HEK293 (cell line): ENCODE measurements at regions not wholly inside any gene's neighbourhood (a gene's known extent, or its start where the extent isn't known, plus 50 kb on each side); places are given as distances from the start of the nearest gene placed in this dataset.

ENCODE experiments used
- CTCF ChIA-PET: fragments of 350-600 bp; formaldehyde crosslinking; extraction: SDS; loops from one replicate; lab custom pipeline; 2021; ENCODE audit warnings: antibody characterized with exemption; lab: Yijun Ruan, JAX
- POLR2A ChIA-PET: fragments of 300-600 bp; formaldehyde crosslinking; extraction: SDS; loops from one replicate; lab custom pipeline; 2020; ENCODE audit warnings: antibody characterized with exemption, inconsistent platforms; lab: Yijun Ruan, JAX
- H3K27ac ChIP-seq: fragments of 200-500 bp; sonication (Bioruptor generic); 2 replicates; pipeline ENCODE4 v1.5.1; 2014; ENCODE audit warnings: low read depth, low read length, control low read depth, inconsistent platforms; ENCODE audit errors: extremely low read depth
- H3K36me3 ChIP-seq, 2 experiments: fragments of 200-500 bp in 1 of 2; sonication (Bioruptor generic) in 1 of 2; 1 replicate in 1 of 2; 2 replicates in 1 of 2; pipeline ENCODE4 v1.5.1; 2014 to 2017; ENCODE audit warnings: inconsistent platforms in 2 of 2, low read length in 2 of 2; ENCODE audit not compliant: control insufficient read depth in 2 of 2, insufficient read depth in 1 of 2
- H3K4me1 ChIP-seq: fragments of 200-500 bp; sonication (Bioruptor generic); 2 replicates; pipeline ENCODE4 v1.5.1; 2014; ENCODE audit warnings: mild to moderate bottlenecking, low read length, inconsistent platforms; ENCODE audit not compliant: control insufficient read depth, insufficient read depth
- H3K4me3 ChIP-seq: 2 replicates; pipeline ENCODE4 v1.5.1; 2011; ENCODE audit warnings: low read depth, mild to moderate bottlenecking, control low read depth, low read length, moderate library complexity
- H3K9me3 ChIP-seq: fragments of 200-500 bp; sonication (Bioruptor generic); 2 replicates; pipeline ENCODE4 v1.5.1; 2014; ENCODE audit warnings: low read depth, low read length, inconsistent platforms; ENCODE audit not compliant: control insufficient read depth, insufficient read depth
- GLIS2 ChIP-seq: fragments of 450-650 bp; formaldehyde crosslinking; IDR thresholded peaks from 2 replicates; pipeline ENCODE4 v1.5.1; 2016; ENCODE audit warnings: missing biosample characterization, missing genetic modification characterization
- PRDM1 ChIP-seq: fragments of 450-650 bp; formaldehyde crosslinking; IDR thresholded peaks from 2 replicates; pipeline ENCODE4; 2016; ENCODE audit warnings: missing biosample characterization, missing genetic modification characterization
- SETDB1 ChIP-seq: IDR thresholded peaks from one replicate; pipeline ENCODE4 v1.6.1; 2017; ENCODE audit warnings: mild to moderate bottlenecking, low read length, moderate library complexity, mixed read lengths; ENCODE audit not compliant: insufficient read length
- WT1 ChIP-seq: fragments of 450-650 bp; formaldehyde crosslinking; IDR thresholded peaks from 2 replicates; pipeline ENCODE4 v1.5.1; 2016; ENCODE audit warnings: missing biosample characterization, missing genetic modification characterization
- ZNF416 ChIP-seq: fragments of 450-650 bp; formaldehyde crosslinking; IDR thresholded peaks from 2 replicates; pipeline ENCODE4 v1.5.1; 2016; ENCODE audit warnings: missing biosample characterization, missing genetic modification characterization
- ZNF664 ChIP-seq: fragments of 450-650 bp; formaldehyde crosslinking; IDR thresholded peaks from 2 replicates; pipeline ENCODE4 v1.5.1; 2016; ENCODE audit warnings: missing biosample characterization, missing genetic modification characterization
- ZNF677 ChIP-seq: fragments of 450-650 bp; IDR thresholded peaks from 2 replicates; pipeline ENCODE4 v1.5.0; 2018; ENCODE audit warnings: missing biosample characterization, mild to moderate bottlenecking, missing genetic modification characterization, moderate library complexity
- TF ChIP-seq, protein P1 (sequence below): fragments of 450-650 bp; formaldehyde crosslinking; IDR thresholded peaks from 2 replicates; pipeline ENCODE4 v1.5.1; 2016; ENCODE audit warnings: missing biosample characterization, missing genetic modification characterization
- TF ChIP-seq, protein P2 (sequence below): fragments of 450-650 bp; formaldehyde crosslinking; IDR thresholded peaks from 2 replicates; pipeline ENCODE4 v1.5.1; 2016; ENCODE audit warnings: missing biosample characterization, missing genetic modification characterization
- TF ChIP-seq, protein P3 (sequence below): fragments of 450-650 bp; formaldehyde crosslinking; IDR thresholded peaks from 2 replicates; pipeline ENCODE4 v1.5.1; 2016; ENCODE audit warnings: missing biosample characterization, missing genetic modification characterization
- TF ChIP-seq, protein P4 (sequence below): fragments of 450-650 bp; IDR thresholded peaks from 2 replicates; pipeline ENCODE4 v1.5.1; 2018; ENCODE audit warnings: missing biosample characterization, mild to moderate bottlenecking, missing genetic modification characterization
- TF ChIP-seq, protein P5 (sequence below): fragments of 450-650 bp; formaldehyde crosslinking; IDR thresholded peaks from 2 replicates; pipeline ENCODE4 v1.5.1; 2016; ENCODE audit warnings: missing biosample characterization, missing genetic modification characterization

DNA sequence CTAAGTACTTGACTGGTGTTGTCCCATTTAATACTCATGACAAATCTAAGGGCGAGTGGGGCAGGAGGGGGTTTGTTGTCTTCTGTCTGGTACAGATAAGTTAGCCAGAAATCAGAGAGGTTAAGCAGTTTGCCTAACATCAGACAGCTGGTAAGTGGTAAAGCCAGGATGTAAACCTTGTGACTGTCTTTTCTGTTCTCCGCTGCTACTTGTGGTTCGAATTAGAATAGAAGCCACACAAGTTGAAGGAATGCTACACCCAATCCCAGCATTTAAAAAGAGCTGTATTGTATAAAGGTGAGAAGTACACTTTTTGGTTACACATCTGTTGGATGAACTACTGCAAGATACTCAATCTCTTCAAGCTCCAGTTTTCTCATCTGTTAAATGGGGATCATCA is 474.7 kb upstream of the SUCLG2 start:
- H3K4me3 ChIP-seq: no peak overlapping the region
- H3K27ac ChIP-seq: no peak overlapping the region
- POLR2A ChIA-PET: no interaction called here
- no peak for TF ChIP-seq PRDM1
- TF ChIP-seq ZNF677 (tag by site-specific recombination): no peak
- TF ChIP-seq ZNF416 (tag by site-specific recombination): no peak
- TF ChIP-seq, protein P1, sequence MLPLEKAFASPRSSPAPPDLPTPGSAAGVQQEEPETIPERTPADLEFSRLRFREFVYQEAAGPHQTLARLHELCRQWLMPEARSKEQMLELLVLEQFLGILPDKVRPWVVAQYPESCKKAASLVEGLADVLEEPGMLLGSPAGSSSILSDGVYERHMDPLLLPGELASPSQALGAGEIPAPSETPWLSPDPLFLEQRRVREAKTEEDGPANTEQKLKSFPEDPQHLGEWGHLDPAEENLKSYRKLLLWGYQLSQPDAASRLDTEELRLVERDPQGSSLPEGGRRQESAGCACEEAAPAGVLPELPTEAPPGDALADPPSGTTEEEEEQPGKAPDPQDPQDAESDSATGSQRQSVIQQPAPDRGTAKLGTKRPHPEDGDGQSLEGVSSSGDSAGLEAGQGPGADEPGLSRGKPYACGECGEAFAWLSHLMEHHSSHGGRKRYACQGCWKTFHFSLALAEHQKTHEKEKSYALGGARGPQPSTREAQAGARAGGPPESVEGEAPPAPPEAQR (tag by site-specific recombination): no peak
- no peak for TF ChIP-seq SETDB1
- TF ChIP-seq, protein P2, sequence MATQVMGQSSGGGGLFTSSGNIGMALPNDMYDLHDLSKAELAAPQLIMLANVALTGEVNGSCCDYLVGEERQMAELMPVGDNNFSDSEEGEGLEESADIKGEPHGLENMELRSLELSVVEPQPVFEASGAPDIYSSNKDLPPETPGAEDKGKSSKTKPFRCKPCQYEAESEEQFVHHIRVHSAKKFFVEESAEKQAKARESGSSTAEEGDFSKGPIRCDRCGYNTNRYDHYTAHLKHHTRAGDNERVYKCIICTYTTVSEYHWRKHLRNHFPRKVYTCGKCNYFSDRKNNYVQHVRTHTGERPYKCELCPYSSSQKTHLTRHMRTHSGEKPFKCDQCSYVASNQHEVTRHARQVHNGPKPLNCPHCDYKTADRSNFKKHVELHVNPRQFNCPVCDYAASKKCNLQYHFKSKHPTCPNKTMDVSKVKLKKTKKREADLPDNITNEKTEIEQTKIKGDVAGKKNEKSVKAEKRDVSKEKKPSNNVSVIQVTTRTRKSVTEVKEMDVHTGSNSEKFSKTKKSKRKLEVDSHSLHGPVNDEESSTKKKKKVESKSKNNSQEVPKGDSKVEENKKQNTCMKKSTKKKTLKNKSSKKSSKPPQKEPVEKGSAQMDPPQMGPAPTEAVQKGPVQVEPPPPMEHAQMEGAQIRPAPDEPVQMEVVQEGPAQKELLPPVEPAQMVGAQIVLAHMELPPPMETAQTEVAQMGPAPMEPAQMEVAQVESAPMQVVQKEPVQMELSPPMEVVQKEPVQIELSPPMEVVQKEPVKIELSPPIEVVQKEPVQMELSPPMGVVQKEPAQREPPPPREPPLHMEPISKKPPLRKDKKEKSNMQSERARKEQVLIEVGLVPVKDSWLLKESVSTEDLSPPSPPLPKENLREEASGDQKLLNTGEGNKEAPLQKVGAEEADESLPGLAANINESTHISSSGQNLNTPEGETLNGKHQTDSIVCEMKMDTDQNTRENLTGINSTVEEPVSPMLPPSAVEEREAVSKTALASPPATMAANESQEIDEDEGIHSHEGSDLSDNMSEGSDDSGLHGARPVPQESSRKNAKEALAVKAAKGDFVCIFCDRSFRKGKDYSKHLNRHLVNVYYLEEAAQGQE (tag by site-specific recombination): no peak
- no peak for TF ChIP-seq WT1 (tag by site-specific recombination)
- TF ChIP-seq, protein P3, sequence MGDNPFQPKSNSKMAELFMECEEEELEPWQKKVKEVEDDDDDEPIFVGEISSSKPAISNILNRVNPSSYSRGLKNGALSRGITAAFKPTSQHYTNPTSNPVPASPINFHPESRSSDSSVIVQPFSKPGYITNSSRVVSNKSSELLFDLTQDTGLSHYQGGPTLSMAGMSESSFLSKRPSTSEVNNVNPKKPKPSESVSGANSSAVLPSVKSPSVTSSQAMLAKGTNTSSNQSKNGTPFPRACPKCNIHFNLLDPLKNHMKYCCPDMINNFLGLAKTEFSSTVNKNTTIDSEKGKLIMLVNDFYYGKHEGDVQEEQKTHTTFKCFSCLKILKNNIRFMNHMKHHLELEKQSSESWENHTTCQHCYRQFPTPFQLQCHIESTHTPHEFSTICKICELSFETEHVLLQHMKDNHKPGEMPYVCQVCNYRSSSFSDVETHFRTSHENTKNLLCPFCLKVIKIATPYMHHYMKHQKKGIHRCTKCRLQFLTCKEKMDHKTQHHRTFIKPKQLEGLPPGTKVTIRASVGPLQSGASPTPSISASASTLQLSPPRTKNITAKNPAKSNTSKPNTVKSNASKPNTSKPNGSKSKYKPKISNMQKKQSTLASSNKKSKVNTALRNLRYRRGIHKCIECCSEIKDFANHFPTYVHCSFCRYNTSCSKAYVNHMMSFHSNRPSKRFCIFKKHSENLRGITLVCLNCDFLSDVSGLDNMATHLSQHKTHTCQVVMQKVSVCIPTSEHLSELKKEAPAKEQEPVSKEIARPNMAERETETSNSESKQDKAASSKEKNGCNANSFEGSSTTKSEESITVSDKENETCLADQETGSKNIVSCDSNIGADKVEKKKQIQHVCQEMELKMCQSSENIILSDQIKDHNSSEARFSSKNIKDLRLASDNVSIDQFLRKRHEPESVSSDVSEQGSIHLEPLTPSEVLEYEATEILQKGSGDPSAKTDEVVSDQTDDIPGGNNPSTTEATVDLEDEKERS: no peak
- TF ChIP-seq GLIS2 (tag by site-specific recombination): no peak
- CTCF ChIA-PET: no interaction called here
- H3K9me3 ChIP-seq: no peaks in the 10 kb centered on the region
- H3K4me1 ChIP-seq: no peaks in the 10 kb centered on the region
- H3K36me3 ChIP-seq: no peaks in the 10 kb centered on the region

DNA sequence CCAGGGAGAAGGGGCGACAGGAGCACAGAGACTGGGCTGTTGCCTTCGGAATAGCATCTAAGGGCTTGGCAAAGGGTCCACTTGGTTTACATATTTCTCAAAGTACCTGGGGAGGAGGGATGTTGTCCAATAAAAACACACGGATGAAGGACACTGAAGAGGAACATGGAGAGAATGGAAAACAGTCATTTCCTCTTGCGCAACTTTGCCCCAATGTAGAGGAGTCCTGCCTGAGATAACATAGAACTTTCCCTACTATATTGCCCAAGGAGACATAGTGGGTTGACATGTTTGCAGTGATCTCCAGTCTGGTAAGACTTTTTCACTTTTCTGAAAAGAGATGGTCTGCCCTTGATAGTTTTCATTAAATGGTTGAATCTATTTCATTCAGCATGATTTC is 468.8 kb upstream of the SUCLG2 start:
- TF ChIP-seq ZNF664 (tag by site-specific recombination): no peak
- TF ChIP-seq, protein P4, sequence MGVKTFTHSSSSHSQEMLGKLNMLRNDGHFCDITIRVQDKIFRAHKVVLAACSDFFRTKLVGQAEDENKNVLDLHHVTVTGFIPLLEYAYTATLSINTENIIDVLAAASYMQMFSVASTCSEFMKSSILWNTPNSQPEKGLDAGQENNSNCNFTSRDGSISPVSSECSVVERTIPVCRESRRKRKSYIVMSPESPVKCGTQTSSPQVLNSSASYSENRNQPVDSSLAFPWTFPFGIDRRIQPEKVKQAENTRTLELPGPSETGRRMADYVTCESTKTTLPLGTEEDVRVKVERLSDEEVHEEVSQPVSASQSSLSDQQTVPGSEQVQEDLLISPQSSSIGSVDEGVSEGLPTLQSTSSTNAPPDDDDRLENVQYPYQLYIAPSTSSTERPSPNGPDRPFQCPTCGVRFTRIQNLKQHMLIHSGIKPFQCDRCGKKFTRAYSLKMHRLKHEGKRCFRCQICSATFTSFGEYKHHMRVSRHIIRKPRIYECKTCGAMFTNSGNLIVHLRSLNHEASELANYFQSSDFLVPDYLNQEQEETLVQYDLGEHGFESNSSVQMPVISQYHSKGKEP (tag by site-specific recombination): no peak
- TF ChIP-seq, protein P5, sequence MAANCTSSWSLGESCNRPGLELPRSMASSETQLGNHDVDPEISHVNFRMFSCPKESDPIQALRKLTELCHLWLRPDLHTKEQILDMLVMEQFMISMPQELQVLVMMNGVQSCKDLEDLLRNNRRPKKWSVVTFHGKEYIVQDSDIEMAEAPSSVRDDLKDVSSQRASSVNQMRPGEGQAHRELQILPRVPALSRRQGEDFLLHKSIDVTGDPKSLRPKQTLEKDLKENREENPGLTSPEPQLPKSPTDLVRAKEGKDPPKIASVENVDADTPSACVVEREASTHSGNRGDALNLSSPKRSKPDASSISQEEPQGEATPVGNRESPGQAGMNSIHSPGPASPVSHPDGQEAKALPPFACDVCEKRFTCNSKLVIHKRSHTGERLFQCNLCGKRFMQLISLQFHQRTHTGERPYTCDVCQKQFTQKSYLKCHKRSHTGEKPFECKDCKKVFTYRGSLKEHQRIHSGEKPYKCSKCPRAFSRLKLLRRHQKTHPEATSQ (tag by site-specific recombination): no peak
- H3K9me3 ChIP-seq: no peaks in the 10 kb centered on the region
- H3K27ac ChIP-seq: no peak overlapping the region
- no peaks in the 10 kb centered on the region for H3K4me1 ChIP-seq
- no peak overlapping the region for H3K4me3 ChIP-seq
- no peaks in the 10 kb centered on the region for H3K36me3 ChIP-seq
- ChIA-PET CTCF (no interaction called here), POLR2A (no interaction called here)
